ENCODE measurements at regions not wholly inside any gene's neighbourhood (a gene's known extent, or its start where the extent isn't known, plus 50 kb on each side); places are given as distances from the start of the nearest gene placed in this dataset.

DNA sequence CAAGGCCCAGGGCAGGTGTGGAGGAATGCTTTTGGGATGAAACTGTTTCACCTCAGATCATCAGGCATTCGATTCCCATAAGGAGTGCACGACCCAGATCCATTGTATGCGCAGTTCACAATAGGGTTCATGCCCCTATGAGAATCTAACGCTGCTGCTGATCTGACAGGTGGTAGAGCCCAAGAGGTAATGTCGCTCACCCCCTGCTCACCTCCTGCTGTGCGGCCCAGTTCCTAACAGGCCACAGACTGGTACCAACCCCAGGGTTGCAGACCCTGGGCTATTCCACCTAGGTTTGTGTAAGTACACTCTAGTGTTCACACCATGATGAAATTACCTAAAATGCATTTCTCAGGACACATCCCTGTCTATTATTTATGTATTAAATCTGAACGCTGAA lies 72.5 kb downstream of the COPS8 start:
- Histone ChIP-seq H3K27ac (ENCODE audit: low read depth, low read length) (no peak overlapping the region), H3K36me3 (ENCODE audit: control insufficient read depth, low read length) (no peaks in the 10 kb centered on the region), H3K79me2 (ENCODE audit: control insufficient read depth, low read length) (no peaks in the 10 kb centered on the region), H3K9me2 (replicated peaks; ENCODE audit: control insufficient read depth, low read length) (no peaks in the 10 kb centered on the region), H3K4me1 (ENCODE audit: control insufficient read depth, low read length) (peaks cover 13% of the 10 kb centered on the region), H3K9me3 (ENCODE audit: control insufficient read depth, insufficient read depth, low read length) (no peaks in the 10 kb centered on the region), H3K4me2 (ENCODE audit: low read length) (no peak overlapping the region), H3K27me3 (ENCODE audit: control insufficient read depth, low read length) (peaks cover 14% of the 10 kb centered on the region; the same call in 1 of the 2 replicates), H3K4me3 (ENCODE audit: low read length) (no peak overlapping the region), H3F3A (ENCODE audit: control insufficient read depth, insufficient read depth) (no peaks in the 10 kb centered on the region), H4K20me1 (ENCODE audit: control insufficient read depth, insufficient read depth, low read depth, low read length) (no peaks in the 10 kb centered on the region)
- TF ChIP-seq EZH2phosphoT487 (IDR thresholded peaks at IDR 0.05; ENCODE audit: borderline replicate concordance, low read length), result no peak
- TF ChIP-seq, protein P1, sequence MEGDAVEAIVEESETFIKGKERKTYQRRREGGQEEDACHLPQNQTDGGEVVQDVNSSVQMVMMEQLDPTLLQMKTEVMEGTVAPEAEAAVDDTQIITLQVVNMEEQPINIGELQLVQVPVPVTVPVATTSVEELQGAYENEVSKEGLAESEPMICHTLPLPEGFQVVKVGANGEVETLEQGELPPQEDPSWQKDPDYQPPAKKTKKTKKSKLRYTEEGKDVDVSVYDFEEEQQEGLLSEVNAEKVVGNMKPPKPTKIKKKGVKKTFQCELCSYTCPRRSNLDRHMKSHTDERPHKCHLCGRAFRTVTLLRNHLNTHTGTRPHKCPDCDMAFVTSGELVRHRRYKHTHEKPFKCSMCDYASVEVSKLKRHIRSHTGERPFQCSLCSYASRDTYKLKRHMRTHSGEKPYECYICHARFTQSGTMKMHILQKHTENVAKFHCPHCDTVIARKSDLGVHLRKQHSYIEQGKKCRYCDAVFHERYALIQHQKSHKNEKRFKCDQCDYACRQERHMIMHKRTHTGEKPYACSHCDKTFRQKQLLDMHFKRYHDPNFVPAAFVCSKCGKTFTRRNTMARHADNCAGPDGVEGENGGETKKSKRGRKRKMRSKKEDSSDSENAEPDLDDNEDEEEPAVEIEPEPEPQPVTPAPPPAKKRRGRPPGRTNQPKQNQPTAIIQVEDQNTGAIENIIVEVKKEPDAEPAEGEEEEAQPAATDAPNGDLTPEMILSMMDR (IDR thresholded peaks at IDR 0.05; ENCODE audit: low read depth, low read length, poor library complexity, severe bottlenecking), result no peak

DNA sequence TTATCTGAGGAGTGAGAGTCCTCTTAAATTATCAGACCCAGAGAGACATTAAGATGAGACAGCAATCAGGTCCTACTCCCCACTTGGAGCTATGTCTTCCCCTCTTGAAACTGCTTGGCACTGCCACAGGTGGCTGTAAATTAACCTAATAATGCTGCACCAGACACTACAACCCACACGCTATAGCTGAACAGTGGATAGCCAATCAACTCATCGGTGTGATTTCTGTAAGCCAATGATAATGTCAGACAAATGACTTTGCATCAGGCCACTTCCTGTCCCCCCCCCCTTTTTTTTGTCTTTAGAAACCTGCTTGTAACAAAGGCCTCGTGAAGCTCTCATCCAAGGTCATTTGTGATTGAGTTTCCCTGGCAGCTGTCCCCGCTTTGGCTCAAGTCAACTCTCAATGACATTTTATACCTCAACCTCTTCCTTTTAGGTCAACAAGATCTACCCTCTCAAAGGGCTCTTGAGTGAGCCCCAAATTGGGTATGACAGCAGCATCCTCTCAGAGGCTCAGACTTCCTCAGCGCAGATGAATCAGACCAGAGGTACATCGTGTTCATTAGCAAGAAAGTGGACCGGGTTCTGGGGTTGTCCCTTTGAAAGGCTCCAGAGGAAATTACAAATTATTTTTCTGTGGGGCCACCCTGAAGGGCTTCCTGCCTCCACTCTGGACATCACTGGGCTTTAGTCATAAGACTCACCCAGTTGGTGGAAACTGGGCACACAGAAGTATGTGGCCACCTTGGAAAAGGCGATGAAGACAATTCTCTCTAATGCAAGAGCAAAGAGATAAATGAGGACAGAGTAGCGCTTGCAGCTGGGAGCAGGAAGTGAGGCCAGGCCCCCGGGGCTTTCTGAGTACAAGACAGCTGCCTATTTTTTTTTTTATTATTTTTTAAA lies 73.6 kb downstream of the COPS8 start:
- Histone ChIP-seq H3K9me2 (replicated peaks; ENCODE audit: control insufficient read depth, low read length) (no peaks in the 10 kb centered on the region), H3K27me3 (ENCODE audit: control insufficient read depth, low read length) (peaks cover 14% of the 10 kb centered on the region; the same call in 1 of the 2 replicates), H3K27ac (ENCODE audit: low read depth, low read length) (no peak overlapping the region), H4K20me1 (ENCODE audit: control insufficient read depth, insufficient read depth, low read depth, low read length) (no peaks in the 10 kb centered on the region), H3K9me3 (ENCODE audit: control insufficient read depth, insufficient read depth, low read length) (no peaks in the 10 kb centered on the region), H3F3A (ENCODE audit: control insufficient read depth, insufficient read depth) (no peaks in the 10 kb centered on the region), H3K4me2 (ENCODE audit: low read length) (no peak overlapping the region), H3K4me1 (ENCODE audit: control insufficient read depth, low read length) (peaks cover 13% of the 10 kb centered on the region), H3K4me3 (ENCODE audit: low read length) (no peak overlapping the region), H3K36me3 (ENCODE audit: control insufficient read depth, low read length) (no peaks in the 10 kb centered on the region), H3K79me2 (ENCODE audit: control insufficient read depth, low read length) (no peaks in the 10 kb centered on the region)
- TF ChIP-seq, protein P1 (IDR thresholded peaks at IDR 0.05; ENCODE audit: low read depth, low read length, poor library complexity, severe bottlenecking), result no peak
- no peak for TF ChIP-seq EZH2phosphoT487 (IDR thresholded peaks at IDR 0.05; ENCODE audit: borderline replicate concordance, low read length)

DNA sequence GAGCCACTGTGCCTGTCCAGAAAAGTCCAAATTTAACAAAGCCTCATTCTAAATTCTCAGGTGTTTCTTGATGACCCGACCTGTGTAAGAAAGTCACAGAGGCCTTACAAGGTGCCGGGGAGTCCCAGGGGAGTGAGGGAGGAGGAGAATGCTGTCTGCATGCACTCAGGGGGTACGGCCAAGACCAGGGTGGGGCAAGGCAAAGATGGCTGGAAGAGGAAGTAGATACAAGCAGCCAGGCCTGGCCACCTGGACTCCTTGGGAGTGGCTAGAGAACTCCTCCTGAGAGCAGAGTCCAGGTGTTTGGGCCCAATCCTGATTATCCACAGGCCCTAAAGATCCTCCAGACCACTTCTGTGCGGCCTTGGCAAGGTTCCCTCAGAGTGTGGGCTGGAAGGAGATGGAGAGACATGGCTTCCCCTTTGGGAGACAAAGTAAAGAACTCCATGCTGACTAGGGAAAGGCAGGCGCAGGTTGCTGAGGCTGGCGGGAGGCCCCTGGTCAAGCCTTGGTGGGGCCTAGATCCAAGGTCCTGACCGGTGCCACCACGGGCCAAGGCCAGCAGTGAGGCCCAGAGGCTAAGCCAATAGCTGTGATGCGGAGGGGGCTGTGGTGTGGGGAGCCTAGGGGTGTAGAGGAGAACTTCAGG lies 74.7 kb downstream of the COPS8 start:
- Histone ChIP-seq H3K9me3 (ENCODE audit: control insufficient read depth, insufficient read depth, low read length) (no peaks in the 10 kb centered on the region), H3K27ac (ENCODE audit: low read depth, low read length) (no peak overlapping the region), H3K79me2 (ENCODE audit: control insufficient read depth, low read length) (no peaks in the 10 kb centered on the region), H3K4me2 (ENCODE audit: low read length) (no peak overlapping the region), H4K20me1 (ENCODE audit: control insufficient read depth, insufficient read depth, low read depth, low read length) (no peaks in the 10 kb centered on the region), H3K4me1 (ENCODE audit: control insufficient read depth, low read length) (peaks cover 13% of the 10 kb centered on the region), H3K27me3 (ENCODE audit: control insufficient read depth, low read length) (peaks cover 10% of the 10 kb centered on the region; the same call in 1 of the 2 replicates), H3K4me3 (ENCODE audit: low read length) (no peak overlapping the region), H3K9me2 (replicated peaks; ENCODE audit: control insufficient read depth, low read length) (no peaks in the 10 kb centered on the region), H3F3A (ENCODE audit: control insufficient read depth, insufficient read depth) (no peaks in the 10 kb centered on the region), H3K36me3 (ENCODE audit: control insufficient read depth, low read length) (no peaks in the 10 kb centered on the region)
- TF ChIP-seq, protein P1 (IDR thresholded peaks at IDR 0.05; ENCODE audit: low read depth, low read length, poor library complexity, severe bottlenecking), result no peak
- TF ChIP-seq EZH2phosphoT487 (IDR thresholded peaks at IDR 0.05; ENCODE audit: borderline replicate concordance, low read length), result no peak
